Ureter (tissue), 1 donor: ENCODE measurements at regions not wholly inside any gene's neighbourhood (a gene's known extent, or its start where the extent isn't known, plus 50 kb on each side); places are given as distances from the start of the nearest gene placed in this dataset.
"Not testable (repeated sequence)": the region's sequence is repeated elsewhere in the genome, so short reads cannot be mapped to it uniquely, and the experiment has no call there.

ENCODE experiments used
- DNase-seq: peaks from one replicate; pipeline ENCODE4 v3.0.0-alpha.2; 2020; ENCODE audit warnings: low spot score
- donor health status: DM: yes; HTN: yes; CAD: no.

GRCh38 chr9:71364186-71364955, 242.9 kb upstream of the TRPM3 start:
- DNase-seq, result no peak

- no peak for DNase-seq
These were observed 242.0 kb upstream of the TRPM3 start for GRCh38 chr9:71363286-71363961.

- DNase-seq, result no peak
These were observed 239.9 kb upstream of the TRPM3 start for GRCh38 chr9:71361357-71361756.

GRCh38 chr9:71357346-71357745, 235.9 kb upstream of the TRPM3 start:
- DNase-seq, result no peak

- no peak for DNase-seq
These were observed 234.5 kb upstream of the TRPM3 start for GRCh38 chr9:71355884-71356283.

- DNase-seq, result no peak
These were observed 232.3 kb upstream of the TRPM3 start for GRCh38 chr9:71353720-71354119.

GRCh38 chr9:71352837-71353236, 231.4 kb upstream of the TRPM3 start:
- no peak for DNase-seq

GRCh38 chr9:71349218-71349617, 227.8 kb upstream of the TRPM3 start:
- DNase-seq, result no peak

GRCh38 chr9:71333321-71333720, 211.9 kb upstream of the TRPM3 start:
- DNase-seq, result no peak

GRCh38 chr9:71331603-71332002, 210.2 kb upstream of the TRPM3 start:
- no peak for DNase-seq

- no peak for DNase-seq
These were observed 208.5 kb upstream of the TRPM3 start for GRCh38 chr9:71329873-71330272.

- no peak for DNase-seq
These were observed 204.9 kb upstream of the TRPM3 start for GRCh38 chr9:71326360-71326759.

GRCh38 chr9:71323357-71323756, 201.9 kb upstream of the TRPM3 start:
- DNase-seq, result no peak

- DNase-seq, result no peak
These were observed 200.9 kb upstream of the TRPM3 start for GRCh38 chr9:71322311-71322710.

- DNase-seq, result no peak
These were observed 187.0 kb upstream of the TRPM3 start for GRCh38 chr9:71308454-71308853.

GRCh38 chr9:71306134-71306533, 184.7 kb upstream of the TRPM3 start:
- DNase-seq, result no peak

- no peak for DNase-seq
These were observed 181.9 kb upstream of the TRPM3 start for GRCh38 chr9:71303351-71303750.

GRCh38 chr9:71302776-71303175, 181.4 kb upstream of the TRPM3 start:
- no peak for DNase-seq

GRCh38 chr9:71295928-71296327, 174.5 kb upstream of the TRPM3 start:
- DNase-seq, result no peak

- DNase-seq, result no peak
These were observed 164.7 kb upstream of the TRPM3 start for GRCh38 chr9:71286146-71286545.

- peak; percentile 69 for DNase-seq
These were observed 163.8 kb upstream of the TRPM3 start for GRCh38 chr9:71285191-71285656.

GRCh38 chr9:71282116-71282515, 160.7 kb upstream of the TRPM3 start:
- not testable (repeated sequence) for DNase-seq

- DNase-seq, result no peak
These were observed 157.8 kb upstream of the TRPM3 start for GRCh38 chr9:71279151-71279739.
